Adrenal gland (tissue), 5 donors: ENCODE measurements at regions not wholly inside any gene's neighbourhood (a gene's known extent, or its start where the extent isn't known, plus 50 kb on each side); places are given as distances from the start of the nearest gene placed in this dataset.

ENCODE experiments used
- CTCF ChIP-seq, 6 experiments: fragments of 450-650 bp in 4 of 6; fragments of 200-600 bp in 2 of 6; sonication (generic) in 1 of 6; IDR thresholded peaks; 1 replicate in 5 of 6; 2 replicates in 1 of 6; pipeline versions ENCODE4 v1.5.1 to v1.8.0; 2016 to 2021; ENCODE audit warnings: antibody characterized with exemption in 6 of 6, mild to moderate bottlenecking in 2 of 6, moderate library complexity in 1 of 6
- POLR2A ChIP-seq, 2 donors: fragments of 450-650 bp; IDR thresholded peaks; one replicate each; pipeline ENCODE4 v1.6.1; 2017; ENCODE audit warnings: antibody characterized with exemption in 2 of 2, mild to moderate bottlenecking in 2 of 2, moderate library complexity in 1 of 2
- donor health status: DM: no; HTN: no; CAD: no.

GRCh38 chr2:18891600-18892345 is 302.4 kb upstream of the NT5C1B start:
- no peak for TF ChIP-seq CTCF (IDR thresholded peaks at IDR 0.05)
- no peak for TF ChIP-seq POLR2A (IDR thresholded peaks at IDR 0.05)
